Skin of body (tissue), 1 donor: ENCODE measurements at regions not wholly inside any gene's neighbourhood (a gene's known extent, or its start where the extent isn't known, plus 50 kb on each side); places are given as distances from the start of the nearest gene placed in this dataset.

Experiments
- DNase-seq: peaks from one replicate; lab custom pipeline; 2025; lab: John Stamatoyannopoulos, UW

GRCh38 chr5:173529861-173530260 lies 86.6 kb downstream of the BOD1 start:
- DNase-seq = no peak

DNA sequence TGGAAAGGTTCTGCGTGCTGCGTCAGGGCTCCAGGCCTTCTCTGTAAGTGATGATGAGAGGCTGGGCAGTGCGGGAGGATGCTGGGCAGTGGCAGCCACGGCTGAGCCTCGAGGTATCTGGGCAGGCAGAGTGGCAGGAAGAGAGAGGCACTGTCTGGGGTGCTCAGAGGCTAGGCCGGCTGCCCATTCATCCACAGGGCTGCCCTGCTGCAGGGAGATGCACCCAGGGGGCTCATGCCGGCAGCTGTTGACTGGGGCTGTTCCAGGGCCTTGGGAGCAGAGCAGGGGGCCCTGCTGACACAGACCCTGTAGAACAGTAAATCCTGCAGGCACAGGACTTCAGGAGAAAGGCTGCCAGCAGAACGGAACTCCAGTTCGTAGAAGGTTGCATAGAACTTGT lies 88.8 kb downstream of the BOD1 start:
- no peak for DNase-seq

DNA sequence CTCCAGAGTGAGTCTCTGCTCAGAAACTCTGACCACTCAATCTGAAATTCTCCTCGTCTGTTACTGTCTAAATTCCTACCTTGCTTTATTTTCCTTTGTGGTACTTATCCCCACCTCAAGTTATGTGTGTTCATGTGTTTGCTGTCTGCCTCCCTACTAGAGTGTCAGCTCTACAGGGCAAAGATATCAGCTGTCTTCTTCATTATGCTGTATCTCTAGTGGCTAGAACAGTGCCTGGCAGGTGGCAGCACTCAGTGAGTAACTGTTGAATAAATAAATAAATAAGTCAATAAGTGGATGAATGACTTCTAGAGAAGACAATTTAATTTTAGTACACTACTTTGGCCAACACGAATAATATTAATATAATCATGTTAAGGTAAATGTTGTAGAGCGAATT lies 92.3 kb downstream of the BOD1 start:
- DNase-seq = no peak

GRCh38 chr5:173523388-173523787 lies 93.1 kb downstream of the BOD1 start:
- no peak for DNase-seq

GRCh38 chr5:173522518-173522917 lies 93.9 kb downstream of the BOD1 start:
- DNase-seq = no peak

GRCh38 chr5:173518856-173519255 lies 97.6 kb downstream of the BOD1 start:
- no peak for DNase-seq

- DNase-seq = no peak
These were observed 98.8 kb downstream of the BOD1 start for GRCh38 chr5:173517648-173518047.

DNA sequence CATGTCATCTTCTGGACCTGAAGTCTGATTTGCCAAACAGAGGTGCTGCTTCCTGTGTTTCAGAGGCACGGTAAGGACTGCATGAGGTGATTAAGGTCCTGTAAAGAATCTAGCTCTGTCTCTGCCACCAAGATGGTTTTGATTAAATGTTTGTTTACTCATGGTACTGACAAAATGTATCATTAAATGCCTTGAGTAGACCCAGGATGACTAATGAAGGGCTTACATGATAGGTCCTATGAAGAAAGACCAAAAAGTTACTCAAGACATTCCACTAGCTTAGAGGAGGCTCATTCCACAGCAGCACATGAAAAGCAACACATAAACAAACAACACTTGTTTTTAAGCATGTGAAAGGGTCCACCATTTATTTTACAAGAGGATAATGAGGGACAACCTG lies 100.9 kb downstream of the BOD1 start:
- DNase-seq = no peak

DNA sequence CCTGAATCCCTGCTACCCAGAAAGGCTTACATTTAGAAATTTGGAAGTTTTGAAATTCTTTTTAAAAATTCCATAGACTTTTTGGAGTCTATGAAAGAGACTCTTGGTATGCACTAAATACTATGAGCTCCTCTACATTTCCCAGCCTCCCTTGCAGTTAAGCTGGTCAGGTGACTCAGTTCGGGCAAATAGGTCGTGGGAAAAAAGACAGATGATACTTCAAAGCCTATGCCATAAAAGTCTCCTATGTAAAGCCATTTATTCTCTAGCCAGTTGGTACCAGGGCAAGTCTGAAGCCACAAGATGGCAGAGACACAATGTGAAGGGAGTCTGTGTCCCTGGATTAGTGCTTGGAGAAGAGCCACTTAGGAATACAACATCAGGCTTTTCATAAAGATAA lies 101.8 kb downstream of the BOD1 start:
- no peak for DNase-seq

DNA sequence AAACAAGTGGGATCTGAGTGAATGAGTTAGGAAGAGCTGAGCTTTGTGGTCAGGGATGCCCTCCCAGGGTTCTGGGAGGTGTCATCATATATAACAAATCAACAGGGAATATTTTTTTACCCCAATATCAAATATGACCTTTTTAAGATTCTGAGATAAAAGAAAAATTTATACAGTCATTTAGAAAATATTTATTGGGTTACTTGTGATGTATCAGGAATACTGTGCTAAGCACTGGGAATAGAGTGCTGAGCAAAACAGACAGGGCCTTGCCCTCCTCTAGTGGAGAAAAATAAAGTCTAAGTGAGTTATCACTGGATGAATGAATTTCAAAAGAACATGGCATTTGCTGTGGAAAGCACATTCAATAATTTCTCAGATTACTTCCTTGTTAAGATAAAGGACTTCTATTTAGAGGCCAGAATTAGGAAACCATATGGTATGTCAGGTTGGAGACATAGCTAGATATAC lies 102.9 kb downstream of the BOD1 start:
- no peak for DNase-seq

- DNase-seq = no peak
These were observed 103.6 kb downstream of the BOD1 start for GRCh38 chr5:173512637-173513435.

- no peak for DNase-seq
These were observed 107.4 kb downstream of the BOD1 start for GRCh38 chr5:173509060-173509459.

GRCh38 chr5:173507171-173507570 lies 109.3 kb downstream of the BOD1 start:
- DNase-seq = no peak

DNA sequence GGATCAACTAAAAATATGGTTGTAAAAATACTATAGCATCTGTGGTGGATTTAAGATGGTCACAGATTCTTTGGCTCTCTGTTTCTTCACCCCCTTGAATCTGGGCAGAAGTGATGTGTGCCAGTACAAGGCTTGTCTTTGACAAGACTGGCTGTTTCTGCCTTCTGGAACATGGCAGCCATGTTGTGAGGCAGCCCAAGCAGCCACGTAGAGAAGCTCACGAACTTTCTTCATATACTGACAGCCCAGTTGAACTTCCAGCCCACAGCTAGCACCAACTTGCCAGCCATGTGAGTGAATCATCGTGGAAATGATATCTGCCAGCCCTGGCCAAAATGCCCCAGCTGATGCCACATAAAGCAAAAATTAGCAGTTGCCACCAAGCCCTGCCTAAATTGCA lies 110.8 kb downstream of the BOD1 start:
- no peak for DNase-seq

DNA sequence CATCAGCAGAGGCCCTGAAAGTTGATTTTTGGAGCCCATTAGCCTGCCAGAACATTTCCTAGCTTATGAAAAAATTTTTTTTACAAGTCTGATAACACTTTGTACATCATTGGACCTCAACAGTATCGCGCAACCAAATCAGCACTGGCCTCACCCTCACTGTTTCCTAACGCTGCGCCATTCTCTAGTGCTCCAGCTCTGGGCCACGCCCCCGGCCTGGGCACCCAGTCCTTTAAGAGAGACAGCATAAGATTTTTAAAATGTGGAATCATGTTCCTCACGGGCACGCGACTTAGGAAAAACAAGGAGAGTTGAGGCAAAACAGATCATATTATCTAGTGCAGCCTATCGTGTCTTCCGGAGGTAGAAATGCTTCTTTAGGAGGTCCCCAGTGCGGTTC lies 114.5 kb downstream of the BOD1 start:
- no peak for DNase-seq

GRCh38 chr5:173501271-173501670 lies 115.2 kb downstream of the BOD1 start:
- no peak for DNase-seq

GRCh38 chr5:173500213-173500560 lies 116.3 kb downstream of the BOD1 start:
- DNase-seq = no peak

- no peak for DNase-seq
These were observed 116.8 kb downstream of the BOD1 start for GRCh38 chr5:173499471-173500212.

DNA sequence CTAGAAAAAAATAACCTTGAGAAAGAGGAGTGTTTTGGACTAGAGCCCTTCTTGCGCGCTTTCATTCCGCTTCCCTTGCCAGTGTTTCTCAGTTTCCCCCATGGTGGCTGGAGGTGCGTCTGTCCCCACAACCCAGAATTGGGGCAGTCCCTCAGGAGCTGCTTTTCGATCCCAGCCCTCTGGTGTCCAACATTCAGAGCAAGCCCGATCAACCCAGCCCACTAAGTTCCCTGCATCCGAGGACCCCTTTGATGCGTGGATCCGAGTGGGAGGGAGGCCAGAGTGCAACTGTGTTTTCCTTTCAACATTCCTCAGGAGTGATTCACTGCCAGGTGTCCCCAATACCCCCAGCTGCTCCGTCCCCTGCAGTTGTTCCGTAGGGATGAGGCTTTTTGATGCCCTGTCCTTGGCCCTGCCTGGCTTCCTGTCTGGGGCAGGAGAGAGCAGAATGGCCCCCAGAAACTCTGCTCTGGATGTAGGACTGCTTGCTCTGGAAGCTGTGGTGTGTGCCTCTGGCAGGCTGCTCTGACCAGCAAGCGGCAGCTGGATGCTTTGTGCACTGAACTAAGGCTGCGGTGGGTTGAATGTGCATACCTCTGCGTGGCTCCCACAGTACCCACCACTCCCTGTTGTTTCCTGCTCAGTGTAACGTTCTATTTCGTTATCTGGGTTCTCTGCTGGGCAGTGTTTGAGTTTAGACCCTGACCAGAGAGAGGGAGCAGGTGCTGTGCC lies 117.5 kb downstream of the BOD1 start:
- no peak for DNase-seq

DNA sequence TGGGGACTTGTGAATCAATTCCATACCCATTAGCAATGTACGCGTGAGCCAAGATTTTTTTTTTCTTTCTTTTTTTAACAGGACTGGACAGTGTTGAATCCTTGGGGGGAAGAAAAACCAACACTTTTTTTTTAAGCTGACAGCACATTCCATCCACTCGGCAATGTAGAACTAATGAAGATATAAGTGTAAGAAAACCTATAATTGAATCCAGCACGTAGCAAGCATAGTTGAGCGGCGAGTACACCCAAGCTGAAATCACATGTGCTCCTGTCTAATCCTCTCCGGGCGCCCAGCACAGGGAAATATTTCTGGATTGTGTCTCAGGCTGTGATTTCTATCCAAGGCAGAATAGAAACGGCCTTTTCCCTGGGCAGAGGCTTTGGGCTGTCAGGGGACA lies 118.2 kb downstream of the BOD1 start:
- peak; percentile 84 for DNase-seq

GRCh38 chr5:173497685-173498084 lies 118.8 kb downstream of the BOD1 start:
- DNase-seq = no peak

DNA sequence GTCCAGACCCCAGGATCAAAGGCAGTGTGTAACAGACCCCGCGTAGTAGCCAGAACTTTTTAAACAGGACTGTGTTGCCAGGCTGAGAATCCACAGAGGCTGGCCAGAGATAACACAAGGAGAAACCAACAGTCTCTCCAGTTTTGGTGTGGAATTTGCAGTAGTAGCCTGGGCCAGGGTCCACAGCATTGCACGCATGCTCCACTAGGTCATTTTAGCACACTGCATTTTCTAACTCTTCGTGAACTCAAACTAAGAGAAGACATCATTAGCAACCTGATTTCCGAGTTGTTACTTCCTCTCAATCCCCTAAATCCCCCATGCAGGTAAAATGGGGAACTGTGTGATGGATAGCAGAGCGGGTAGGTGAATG lies 119.6 kb downstream of the BOD1 start:
- DNase-seq = no peak
